ENCODE measurements at regions not wholly inside any gene's neighbourhood (a gene's known extent, or its start where the extent isn't known, plus 50 kb on each side); places are given as distances from the start of the nearest gene placed in this dataset.

GRCh38 chr12:124474709-124475108 is 92.7 kb downstream of the NCOR2 start:
- H3K4me1 ChIP-seq, result peaks cover 0 to 7% of the 10 kb centered on the region in 2 donors
- H3K36me3 ChIP-seq, result peaks cover 22 to 76% of the 10 kb centered on the region in 2 donors
- intact Hi-C loops (cut with DNase I), result no loop called here
- no peaks in the 10 kb centered on the region for H3K9me3 ChIP-seq
- no peak overlapping the region for H3K4me3 ChIP-seq
- no peak for DNase-seq (ENCODE audit: low spot score in 2 of 2)
- H3K27ac ChIP-seq, result no peak overlapping the region
- no peak for TF ChIP-seq CTCF (IDR thresholded peaks at IDR 0.05)
- H3K27me3 ChIP-seq, result no peaks in the 10 kb centered on the region

GRCh38 chr12:124472690-124473279 is 94.6 kb downstream of the NCOR2 start:
- no peak for DNase-seq (ENCODE audit: low spot score in 2 of 2)
- Histone ChIP-seq H3K27me3 (no peaks in the 10 kb centered on the region), H3K27ac (no peak overlapping the region), H3K36me3 (peaks cover 26 to 68% of the 10 kb centered on the region in 2 donors), H3K4me3 (no peak overlapping the region), H3K4me1 (peaks cover 0 to 7% of the 10 kb centered on the region in 2 donors), H3K9me3 (no peaks in the 10 kb centered on the region)
- TF ChIP-seq CTCF (IDR thresholded peaks at IDR 0.05), result no peak
- intact Hi-C loops (cut with DNase I), result no loop called here

GRCh38 chr12:124471828-124472227 is 95.6 kb downstream of the NCOR2 start:
- intact Hi-C loops (cut with DNase I), result no loop called here
- DNase-seq (ENCODE audit: low spot score in 2 of 2), result no peak
- TF ChIP-seq CTCF (IDR thresholded peaks at IDR 0.05), result no peak
- no peaks in the 10 kb centered on the region for H3K27me3 ChIP-seq
- peaks cover 0 to 7% of the 10 kb centered on the region in 2 donors for H3K4me1 ChIP-seq
- H3K4me3 ChIP-seq, result no peak overlapping the region
- no peaks in the 10 kb centered on the region for H3K9me3 ChIP-seq
- H3K36me3 ChIP-seq, result peaks cover 26 to 61% of the 10 kb centered on the region in 2 donors
- H3K27ac ChIP-seq, result no peak overlapping the region

- no peak for TF ChIP-seq CTCF (IDR thresholded peaks at IDR 0.05)
- H3K36me3 ChIP-seq, result peaks cover 26 to 60% of the 10 kb centered on the region in 2 donors
- intact Hi-C loops (cut with DNase I), result no loop called here
Measured at GRCh38 chr12:124470806-124471205, 96.6 kb downstream of the NCOR2 start.

GRCh38 chr12:124470139-124470538 is 97.3 kb downstream of the NCOR2 start:
- no peak overlapping the region for H3K4me3 ChIP-seq
- H3K27me3 ChIP-seq, result no peaks in the 10 kb centered on the region
- no peak for DNase-seq (ENCODE audit: low spot score in 2 of 2)
- H3K9me3 ChIP-seq, result no peaks in the 10 kb centered on the region
- H3K36me3 ChIP-seq, result peaks cover 31 to 60% of the 10 kb centered on the region in 2 donors
- no peak for TF ChIP-seq CTCF (IDR thresholded peaks at IDR 0.05)
- peaks cover 0 to 6% of the 10 kb centered on the region in 2 donors for H3K4me1 ChIP-seq
- intact Hi-C loops (cut with DNase I), result no loop called here
- H3K27ac ChIP-seq, result no peak overlapping the region

More at GRCh38 chr12:124470806-124471205, 96.6 kb downstream of the NCOR2 start:
- peaks cover 0 to 7% of the 10 kb centered on the region in 2 donors for H3K4me1 ChIP-seq
- no peak for DNase-seq (ENCODE audit: low spot score in 2 of 2)
- no peaks in the 10 kb centered on the region for H3K9me3 ChIP-seq
- no peaks in the 10 kb centered on the region for H3K27me3 ChIP-seq
- H3K4me3 ChIP-seq, result no peak overlapping the region
- H3K27ac ChIP-seq, result no peak overlapping the region
